Retinal pigment epithelial cell (primary cell): ENCODE measurements at regions not wholly inside any gene's neighbourhood (a gene's known extent, or its start where the extent isn't known, plus 50 kb on each side); places are given as distances from the start of the nearest gene placed in this dataset.
"Not testable (repeated sequence)": the region's sequence is repeated elsewhere in the genome, so short reads cannot be mapped to it uniquely, and the experiment has no call there.

Source experiments
- DNase-seq: peaks from one replicate; pipeline ENCODE4 v3.0.0-alpha.2; 2010; ENCODE audit warnings: low read depth
- H3K4me3 ChIP-seq: 2 replicates; pipeline ENCODE4 v1.5.1; 2011; ENCODE audit warnings: mild to moderate bottlenecking, low read length, control low read depth, moderate library complexity
- CTCF ChIP-seq: conservative IDR thresholded peaks from 2 replicates; pipeline ENCODE4 v1.5.1; 2011; ENCODE audit warnings: low read depth, low read length, control low read depth, inconsistent platforms

GRCh38 chr22:23457380-23457985 lies 122.6 kb downstream of the IGLL1 start:
- no peak for DNase-seq
- TF ChIP-seq CTCF, result no peak

GRCh38 chr22:23456666-23457379 lies 123.3 kb downstream of the IGLL1 start:
- H3K4me3 ChIP-seq, DNase-seq: not testable (repeated sequence)

More at GRCh38 chr22:23457380-23457985, 122.6 kb downstream of the IGLL1 start:
- no peak overlapping the region for H3K4me3 ChIP-seq

GRCh38 chr22:23454345-23454744 lies 125.7 kb downstream of the IGLL1 start:
- not testable (repeated sequence) for DNase-seq, H3K4me3 ChIP-seq

GRCh38 chr22:23453277-23453676 lies 126.8 kb downstream of the IGLL1 start:
- DNase-seq, result no peak
- no peak for TF ChIP-seq CTCF
- H3K4me3 ChIP-seq, result no peak overlapping the region

GRCh38 chr22:23452231-23453010 lies 127.7 kb downstream of the IGLL1 start:
- no peak overlapping the region for H3K4me3 ChIP-seq
- DNase-seq, result no peak
- no peak for TF ChIP-seq CTCF

GRCh38 chr22:23451452-23452230 lies 128.4 kb downstream of the IGLL1 start:
- not testable (repeated sequence) for DNase-seq, H3K4me3 ChIP-seq

GRCh38 chr22:23450821-23451220 lies 129.3 kb downstream of the IGLL1 start:
- H3K4me3 ChIP-seq, DNase-seq: not testable (repeated sequence)

- no peak for TF ChIP-seq CTCF
- H3K4me3 ChIP-seq, result no peak overlapping the region
- no peak for DNase-seq
Measured at GRCh38 chr22:23450434-23450795, 129.7 kb downstream of the IGLL1 start.

GRCh38 chr22:23449748-23450433 lies 130.2 kb downstream of the IGLL1 start:
- not testable (repeated sequence) for DNase-seq

GRCh38 chr22:23448499-23449288 lies 131.4 kb downstream of the IGLL1 start:
- not testable (repeated sequence) for DNase-seq

More at GRCh38 chr22:23449748-23450433, 130.2 kb downstream of the IGLL1 start:
- H3K4me3 ChIP-seq, result not testable (repeated sequence)

More at GRCh38 chr22:23448499-23449288, 131.4 kb downstream of the IGLL1 start:
- not testable (repeated sequence) for H3K4me3 ChIP-seq
